ENCODE measurements at regions not wholly inside any gene's neighbourhood (a gene's known extent, or its start where the extent isn't known, plus 50 kb on each side); places are given as distances from the start of the nearest gene placed in this dataset.

DNA sequence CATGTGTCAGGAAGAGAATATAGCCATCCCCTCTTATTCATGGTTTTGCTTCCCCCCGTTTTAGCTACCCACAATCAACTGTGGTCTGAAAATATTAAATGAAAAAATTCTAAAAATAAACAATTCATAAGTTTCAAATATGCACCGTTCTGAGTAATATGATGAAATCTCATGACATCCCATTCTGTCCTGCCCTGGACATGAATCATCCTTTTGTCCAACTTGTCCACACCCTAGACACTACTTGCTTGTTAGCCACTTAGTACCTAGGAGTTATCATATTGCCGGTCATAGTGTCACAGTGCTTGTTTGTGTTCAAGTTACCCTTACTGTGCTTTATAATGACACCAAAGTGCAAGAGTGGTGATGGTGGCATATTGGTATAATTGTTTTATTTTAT lies 113.5 kb downstream of the CAAP1 start:
- Histone ChIP-seq H3K9me3 (no peaks in the 10 kb centered on the region), H3K4me1 (no peaks in the 10 kb centered on the region), H3K27me3 (no peaks in the 10 kb centered on the region), H3K36me3 (replicated peaks in 1 of 2; ENCODE audit: insufficient read depth in 1 of 2, low read depth in 2 of 2) (no peaks in the 10 kb centered on the region), H3K27ac (no peak overlapping the region), H3K4me3 (no peak overlapping the region)
- 65 to 78% methylated on average over 3 of the region's 3 CpGs for WGBS, 2 donors
- ATAC-seq (no peak), DNase-seq (no peak)
- no peak for TF ChIP-seq POLR2A (IDR thresholded peaks at IDR 0.05)
- TF ChIP-seq, protein P1, sequence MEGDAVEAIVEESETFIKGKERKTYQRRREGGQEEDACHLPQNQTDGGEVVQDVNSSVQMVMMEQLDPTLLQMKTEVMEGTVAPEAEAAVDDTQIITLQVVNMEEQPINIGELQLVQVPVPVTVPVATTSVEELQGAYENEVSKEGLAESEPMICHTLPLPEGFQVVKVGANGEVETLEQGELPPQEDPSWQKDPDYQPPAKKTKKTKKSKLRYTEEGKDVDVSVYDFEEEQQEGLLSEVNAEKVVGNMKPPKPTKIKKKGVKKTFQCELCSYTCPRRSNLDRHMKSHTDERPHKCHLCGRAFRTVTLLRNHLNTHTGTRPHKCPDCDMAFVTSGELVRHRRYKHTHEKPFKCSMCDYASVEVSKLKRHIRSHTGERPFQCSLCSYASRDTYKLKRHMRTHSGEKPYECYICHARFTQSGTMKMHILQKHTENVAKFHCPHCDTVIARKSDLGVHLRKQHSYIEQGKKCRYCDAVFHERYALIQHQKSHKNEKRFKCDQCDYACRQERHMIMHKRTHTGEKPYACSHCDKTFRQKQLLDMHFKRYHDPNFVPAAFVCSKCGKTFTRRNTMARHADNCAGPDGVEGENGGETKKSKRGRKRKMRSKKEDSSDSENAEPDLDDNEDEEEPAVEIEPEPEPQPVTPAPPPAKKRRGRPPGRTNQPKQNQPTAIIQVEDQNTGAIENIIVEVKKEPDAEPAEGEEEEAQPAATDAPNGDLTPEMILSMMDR (IDR thresholded peaks at IDR 0.05): no peak
- intact Hi-C loops (cut with DNase I): no loop called here

DNA sequence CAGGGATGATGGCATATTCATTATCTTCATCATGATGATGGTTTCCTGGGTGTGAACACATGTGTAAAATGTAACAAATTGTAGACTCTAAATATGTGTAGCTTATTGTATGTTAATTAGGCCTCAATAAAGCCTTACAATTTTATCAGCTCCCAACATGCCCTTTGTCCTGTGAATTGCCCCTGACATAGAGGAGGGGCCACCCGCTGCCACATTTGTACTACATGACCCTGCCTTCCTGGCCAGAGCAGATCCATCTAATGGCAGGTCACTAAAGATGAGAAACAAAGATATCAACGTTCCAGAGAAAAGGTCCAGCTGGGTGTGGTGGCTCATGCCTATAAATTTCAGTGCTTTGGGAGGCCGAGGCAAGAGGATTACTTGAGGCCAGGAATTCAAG lies 117.2 kb downstream of the CAAP1 start:
- H3K9me3 ChIP-seq: no peaks in the 10 kb centered on the region
- TF ChIP-seq, protein P1 (IDR thresholded peaks at IDR 0.05): no peak
- TF ChIP-seq POLR2A (IDR thresholded peaks at IDR 0.05): no peak
- 62 to 74% methylated on average over 3 of the region's 3 CpGs for whole genome bisulfite sequencing, 2 donors
- ATAC-seq: no peak
- H3K27ac ChIP-seq: no peak overlapping the region
- no peak for DNase-seq
- no peaks in the 10 kb centered on the region for H3K36me3 ChIP-seq (replicated peaks in 1 of 2; ENCODE audit: insufficient read depth in 1 of 2, low read depth in 2 of 2)
- H3K4me1 ChIP-seq: no peaks in the 10 kb centered on the region
- intact Hi-C loops (cut with DNase I): no loop called here
- no peak overlapping the region for H3K4me3 ChIP-seq
- no peaks in the 10 kb centered on the region for H3K27me3 ChIP-seq

DNA sequence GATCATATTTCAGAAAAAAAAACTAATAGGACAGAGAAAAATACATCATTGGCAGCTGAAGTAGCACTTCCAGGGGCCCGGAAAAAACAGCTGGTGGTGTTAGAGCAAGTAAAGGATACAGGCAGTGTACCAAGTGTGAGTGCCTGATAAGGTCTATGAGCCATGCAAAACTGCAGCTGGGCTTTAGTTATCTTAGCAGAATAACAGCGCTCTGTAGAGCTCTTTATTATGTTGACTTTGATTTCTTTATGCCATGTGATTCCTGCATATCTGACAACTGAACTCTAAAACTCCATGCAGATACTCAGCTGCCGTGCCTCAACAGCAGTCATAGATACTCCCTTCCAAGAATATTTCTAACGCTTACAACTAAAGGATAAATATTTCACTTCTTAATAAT lies 119.5 kb downstream of the CAAP1 start:
- Histone ChIP-seq H3K27ac (no peak overlapping the region), H3K27me3 (no peaks in the 10 kb centered on the region), H3K36me3 (replicated peaks in 1 of 2; ENCODE audit: insufficient read depth in 1 of 2, low read depth in 2 of 2) (no peaks in the 10 kb centered on the region), H3K9me3 (no peaks in the 10 kb centered on the region), H3K4me3 (no peak overlapping the region), H3K4me1 (no peaks in the 10 kb centered on the region)
- DNase-seq (no peak), ATAC-seq (no peak)
- WGBS, 2 donors: 69 to 78% methylated on average over 4 of the region's 4 CpGs
- TF ChIP-seq, protein P1 (IDR thresholded peaks at IDR 0.05): no peak
- intact Hi-C loops (cut with DNase I): no loop called here

DNA sequence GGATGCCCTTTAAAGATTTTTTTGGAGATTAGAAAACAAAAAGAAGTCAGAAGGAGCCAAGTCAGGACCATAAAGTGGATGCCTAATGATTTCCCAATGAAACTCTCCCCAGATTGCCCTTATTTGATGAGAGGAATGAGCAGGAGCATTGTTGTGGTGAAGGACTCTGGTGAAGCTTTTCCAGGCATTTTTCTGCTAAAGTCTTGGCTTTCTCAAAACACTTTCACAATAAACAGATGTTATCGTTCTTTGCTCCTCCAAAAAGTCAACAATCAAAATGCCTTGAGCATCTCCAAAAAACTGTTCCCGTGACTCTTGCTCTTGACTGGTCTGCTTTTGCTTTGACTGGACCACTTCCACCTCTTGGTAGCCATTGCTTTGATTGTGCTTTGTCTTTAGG lies 121.8 kb downstream of the CAAP1 start:
- no peak overlapping the region for H3K4me3 ChIP-seq
- H3K27me3 ChIP-seq: no peaks in the 10 kb centered on the region
- TF ChIP-seq, protein P1 (IDR thresholded peaks at IDR 0.05): no peak
- TF ChIP-seq POLR2A (IDR thresholded peaks at IDR 0.05): no peak
- 35 to 56% methylated on average over 2 of the region's 2 CpGs for WGBS, 2 donors
- no peak for DNase-seq
- H3K27ac ChIP-seq: no peak overlapping the region
- ATAC-seq: no peak
- no peaks in the 10 kb centered on the region for H3K9me3 ChIP-seq
- intact Hi-C loops (cut with DNase I): no loop called here
- H3K4me1 ChIP-seq: no peaks in the 10 kb centered on the region
- no peaks in the 10 kb centered on the region for H3K36me3 ChIP-seq (replicated peaks in 1 of 2; ENCODE audit: insufficient read depth in 1 of 2, low read depth in 2 of 2)

DNA sequence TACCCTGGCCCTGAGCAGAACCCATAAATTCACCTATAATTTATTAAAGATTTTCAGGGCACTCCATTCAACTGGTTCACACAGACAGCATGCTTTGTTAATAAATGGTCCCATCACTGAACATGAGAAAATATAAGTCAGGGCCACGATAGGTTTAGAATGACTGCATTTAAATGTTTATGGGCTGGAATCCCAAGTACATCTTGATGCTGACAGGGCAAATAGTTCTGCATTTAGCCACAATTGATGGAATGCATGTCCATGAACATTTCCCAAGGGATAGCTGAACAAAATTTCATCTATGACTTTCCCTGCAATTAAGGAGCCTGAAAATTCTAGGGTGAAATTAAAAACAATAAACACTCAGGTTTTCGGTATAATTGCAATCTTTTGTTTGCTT lies 124.5 kb downstream of the CAAP1 start:
- H3K4me3 ChIP-seq: no peak overlapping the region
- intact Hi-C loops (cut with DNase I): no loop called here
- no peak for ATAC-seq

More for the DNA sequence above, 124.5 kb downstream of the CAAP1 start:
- H3K4me1 ChIP-seq: no peaks in the 10 kb centered on the region
- no peak for DNase-seq
- no peaks in the 10 kb centered on the region for H3K36me3 ChIP-seq (replicated peaks in 1 of 2; ENCODE audit: insufficient read depth in 1 of 2, low read depth in 2 of 2)
- H3K27ac ChIP-seq: no peak overlapping the region
- H3K27me3 ChIP-seq: no peaks in the 10 kb centered on the region
- TF ChIP-seq, protein P1 (IDR thresholded peaks at IDR 0.05): no peak
- no peak for TF ChIP-seq POLR2A (IDR thresholded peaks at IDR 0.05)
- 57 to 61% methylated on average over 2 of the region's 2 CpGs for WGBS, 2 donors
- H3K9me3 ChIP-seq: no peaks in the 10 kb centered on the region

Measured in body of pancreas (tissue), 4 donors.